Keratinocyte (primary cell): ENCODE measurements at regions not wholly inside any gene's neighbourhood (a gene's known extent, or its start where the extent isn't known, plus 50 kb on each side); places are given as distances from the start of the nearest gene placed in this dataset.

Experiments used
- EZH2 ChIP-seq: IDR thresholded peaks from one replicate; pipeline ENCODE4 v1.6.1; 2012; ENCODE audit warnings: inconsistent platforms, mild to moderate bottlenecking, low read length, moderate library complexity
- TF ChIP-seq, protein P1 (sequence below), 3 experiments: IDR thresholded peaks in 1 of 3; conservative IDR thresholded peaks in 1 of 3; optimal IDR thresholded peaks in 1 of 3; 2 replicates in 2 of 3; 3 replicates in 1 of 3; pipeline versions ENCODE3 to v1.5.1; 2011; ENCODE audit warnings: low read length in 3 of 3, mild to moderate bottlenecking in 3 of 3, moderate library complexity in 2 of 3, control low read depth in 1 of 3, inconsistent platforms in 1 of 3; ENCODE audit not compliant: insufficient read depth in 2 of 3; ENCODE audit errors: extremely low read depth in 1 of 3

DNA sequence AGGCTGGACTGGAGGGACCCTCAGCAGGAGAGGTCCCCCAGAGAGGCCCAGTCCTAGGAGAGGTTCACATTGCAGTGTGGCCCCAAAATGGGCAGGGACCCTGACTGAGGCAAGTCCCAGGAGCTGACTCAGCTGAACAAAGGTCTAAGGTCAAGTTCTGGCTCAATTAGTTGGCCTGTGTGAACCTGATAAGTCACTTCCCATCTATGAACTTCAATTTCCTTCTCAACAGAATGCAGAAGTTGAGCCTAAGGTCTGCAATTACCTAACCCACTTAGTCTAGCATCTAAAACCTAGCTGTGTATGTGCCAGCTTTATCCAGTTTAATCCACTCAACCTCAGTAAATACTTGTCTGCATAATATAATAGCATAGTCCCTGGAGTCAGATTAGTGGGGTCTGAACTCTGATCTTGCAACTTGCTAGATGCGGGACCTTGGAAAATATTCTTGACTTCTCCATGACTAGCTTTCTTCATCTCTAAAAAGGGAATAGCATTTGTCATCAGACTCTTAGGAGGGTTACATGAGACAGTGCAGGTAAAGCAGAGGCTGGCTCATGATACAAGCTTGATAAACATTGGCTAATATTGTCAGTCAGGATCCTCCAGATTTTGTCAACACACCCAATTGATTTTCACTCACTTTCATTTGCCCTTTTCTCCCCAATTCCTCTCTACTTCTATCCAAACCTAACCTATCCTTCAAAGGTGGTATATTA, 465.5 kb downstream of the INSC start:
- TF ChIP-seq, protein P1, sequence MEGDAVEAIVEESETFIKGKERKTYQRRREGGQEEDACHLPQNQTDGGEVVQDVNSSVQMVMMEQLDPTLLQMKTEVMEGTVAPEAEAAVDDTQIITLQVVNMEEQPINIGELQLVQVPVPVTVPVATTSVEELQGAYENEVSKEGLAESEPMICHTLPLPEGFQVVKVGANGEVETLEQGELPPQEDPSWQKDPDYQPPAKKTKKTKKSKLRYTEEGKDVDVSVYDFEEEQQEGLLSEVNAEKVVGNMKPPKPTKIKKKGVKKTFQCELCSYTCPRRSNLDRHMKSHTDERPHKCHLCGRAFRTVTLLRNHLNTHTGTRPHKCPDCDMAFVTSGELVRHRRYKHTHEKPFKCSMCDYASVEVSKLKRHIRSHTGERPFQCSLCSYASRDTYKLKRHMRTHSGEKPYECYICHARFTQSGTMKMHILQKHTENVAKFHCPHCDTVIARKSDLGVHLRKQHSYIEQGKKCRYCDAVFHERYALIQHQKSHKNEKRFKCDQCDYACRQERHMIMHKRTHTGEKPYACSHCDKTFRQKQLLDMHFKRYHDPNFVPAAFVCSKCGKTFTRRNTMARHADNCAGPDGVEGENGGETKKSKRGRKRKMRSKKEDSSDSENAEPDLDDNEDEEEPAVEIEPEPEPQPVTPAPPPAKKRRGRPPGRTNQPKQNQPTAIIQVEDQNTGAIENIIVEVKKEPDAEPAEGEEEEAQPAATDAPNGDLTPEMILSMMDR (optimal IDR thresholded peaks at IDR 0.05 in 1 of 3, IDR thresholded peaks at IDR 0.05 in 1 of 3, conservative IDR thresholded peaks at IDR 0.05 in 1 of 3; ENCODE audit: extremely low read depth in 1 of 3, insufficient read depth in 2 of 3, low read length in 3 of 3), result no peak
- TF ChIP-seq EZH2, result no peak
